ENCODE measurements at regions not wholly inside any gene's neighbourhood (a gene's known extent, or its start where the extent isn't known, plus 50 kb on each side); places are given as distances from the start of the nearest gene placed in this dataset.

- TF ChIP-seq CTCF (IDR thresholded peaks at IDR 0.05; ENCODE audit: low read depth, low read length) (no peak), EZH2phosphoT487 (IDR thresholded peaks at IDR 0.05; ENCODE audit: low read depth) (no peak)
These were observed 285.7 kb upstream of the MME start for GRCh38 chr3:154794391-154794790.
